Stomach (tissue), 4 donors: ENCODE measurements at regions not wholly inside any gene's neighbourhood (a gene's known extent, or its start where the extent isn't known, plus 50 kb on each side); places are given as distances from the start of the nearest gene placed in this dataset.

Source experiments
- CTCF ChIP-seq, 7 experiments: fragments of 450-650 bp in 4 of 7; fragments of 200-600 bp in 3 of 7; sonication (generic) in 3 of 7; IDR thresholded peaks; one replicate each; pipeline ENCODE4 v1.5.1; 2016 to 2019; ENCODE audit warnings: antibody characterized with exemption in 7 of 7, control low read depth in 2 of 7, mild to moderate bottlenecking in 1 of 7
- EP300 ChIP-seq: sonication (generic); formaldehyde crosslinking; IDR thresholded peaks from one replicate; pipeline ENCODE4 v1.6.1; 2017; ENCODE audit warnings: antibody characterized with exemption
- POLR2A ChIP-seq, 4 donors: fragments of 450-650 bp; IDR thresholded peaks; one replicate each; pipeline ENCODE4 v1.6.1; 2016; ENCODE audit warnings: antibody characterized with exemption in 4 of 4, control low read depth in 2 of 4, mild to moderate bottlenecking in 1 of 4, moderate library complexity in 1 of 4
- POLR2AphosphoS5 ChIP-seq, 3 donors: sonication (generic); formaldehyde crosslinking; IDR thresholded peaks; one replicate each; pipeline ENCODE4 v1.6.1; 2016; ENCODE audit warnings: antibody characterized with exemption in 3 of 3

- TF ChIP-seq CTCF (IDR thresholded peaks at IDR 0.05) (no peak), POLR2A (IDR thresholded peaks at IDR 0.05) (no peak), EP300 (no peak), POLR2AphosphoS5 (IDR thresholded peaks at IDR 0.05) (no peak)
Measured at GRCh38 chr2:83113953-83114352, 1345.1 kb downstream of the SUCLG1 start.
